ENCODE measurements at regions not wholly inside any gene's neighbourhood (a gene's known extent, or its start where the extent isn't known, plus 50 kb on each side); places are given as distances from the start of the nearest gene placed in this dataset.

DNA sequence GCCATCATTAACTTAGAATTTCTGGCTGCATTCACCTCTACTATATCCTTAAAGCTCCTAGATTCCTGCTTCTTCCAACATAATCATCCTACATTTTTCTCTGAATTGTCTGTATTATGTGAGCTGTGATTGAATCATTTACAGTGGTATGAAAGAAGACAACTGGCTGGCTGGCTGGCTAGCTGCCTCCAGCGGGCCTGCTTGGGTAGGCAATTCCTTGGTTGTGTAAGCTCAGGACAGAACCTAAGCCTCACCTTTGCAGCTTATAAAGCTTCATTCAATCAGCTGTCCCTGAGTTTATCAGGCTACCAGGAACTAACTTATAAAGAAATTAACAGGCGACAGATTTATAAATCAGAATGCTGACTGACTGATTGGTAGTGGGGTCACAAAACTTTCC, 162.7 kb upstream of the NR3C1 start:
- Mint-ChIP-seq H3K36me3 (no peaks in the 10 kb centered on the region), H3K27me3 (ENCODE audit: insufficient read depth, low read depth) (no peaks in the 10 kb centered on the region), H3K9me3 (no peaks in the 10 kb centered on the region), H3K4me3 (no peak overlapping the region), H3K27ac (no peak overlapping the region), H3K4me1 (no peaks in the 10 kb centered on the region)
- no peak for DNase-seq (ENCODE audit: low spot score)
- no peak overlapping the region for H3K27ac ChIP-seq
- H3K4me2 ChIP-seq: no peak overlapping the region
- no peaks in the 10 kb centered on the region for H4K20me1 ChIP-seq (ENCODE audit: low read depth)
- TF ChIP-seq EZH2 (IDR thresholded peaks at IDR 0.05) (no peak), EZH2phosphoT487 (IDR thresholded peaks at IDR 0.05) (no peak), CTCF (IDR thresholded peaks at IDR 0.05) (no peak)
- H3K9me3 ChIP-seq (ENCODE audit: low read depth): no peaks in the 10 kb centered on the region
- H3K4me3 ChIP-seq: no peak overlapping the region
- H3K27me3 ChIP-seq: no peaks in the 10 kb centered on the region
- H3K36me3 ChIP-seq: no peaks in the 10 kb centered on the region
- no peaks in the 10 kb centered on the region for H3K79me2 ChIP-seq (ENCODE audit: low read depth)
- no peak overlapping the region for H3K9ac ChIP-seq
- no peaks in the 10 kb centered on the region for H3K4me1 ChIP-seq
- H2AFZ ChIP-seq (replicated peaks): no peak overlapping the region
- H3F3A ChIP-seq (ENCODE audit: low read depth): no peaks in the 10 kb centered on the region

GRCh38 chr5:143564417-143564816, 160.9 kb upstream of the NR3C1 start:
- Histone ChIP-seq H3K27me3 (no peaks in the 10 kb centered on the region), H3K79me2 (ENCODE audit: low read depth) (no peaks in the 10 kb centered on the region), H3K27ac (no peak overlapping the region), H3K4me3 (no peak overlapping the region), H3K4me2 (no peak overlapping the region), H3K9me3 (ENCODE audit: low read depth) (no peaks in the 10 kb centered on the region), H2AFZ (replicated peaks) (no peak overlapping the region), H3K36me3 (no peaks in the 10 kb centered on the region), H4K20me1 (ENCODE audit: low read depth) (no peaks in the 10 kb centered on the region), H3K4me1 (no peaks in the 10 kb centered on the region), H3F3A (ENCODE audit: low read depth) (no peaks in the 10 kb centered on the region), H3K9ac (no peak overlapping the region)
- TF ChIP-seq EZH2 (IDR thresholded peaks at IDR 0.05): no peak
- TF ChIP-seq EZH2phosphoT487 (IDR thresholded peaks at IDR 0.05): no peak
- TF ChIP-seq CTCF (IDR thresholded peaks at IDR 0.05): no peak
- Mint-ChIP-seq H3K27ac (no peak overlapping the region), H3K9me3 (no peaks in the 10 kb centered on the region), H3K4me1 (no peaks in the 10 kb centered on the region), H3K27me3 (ENCODE audit: insufficient read depth, low read depth) (no peaks in the 10 kb centered on the region), H3K4me3 (no peak overlapping the region), H3K36me3 (no peaks in the 10 kb centered on the region)
- DNase-seq (ENCODE audit: low spot score): no peak

DNA sequence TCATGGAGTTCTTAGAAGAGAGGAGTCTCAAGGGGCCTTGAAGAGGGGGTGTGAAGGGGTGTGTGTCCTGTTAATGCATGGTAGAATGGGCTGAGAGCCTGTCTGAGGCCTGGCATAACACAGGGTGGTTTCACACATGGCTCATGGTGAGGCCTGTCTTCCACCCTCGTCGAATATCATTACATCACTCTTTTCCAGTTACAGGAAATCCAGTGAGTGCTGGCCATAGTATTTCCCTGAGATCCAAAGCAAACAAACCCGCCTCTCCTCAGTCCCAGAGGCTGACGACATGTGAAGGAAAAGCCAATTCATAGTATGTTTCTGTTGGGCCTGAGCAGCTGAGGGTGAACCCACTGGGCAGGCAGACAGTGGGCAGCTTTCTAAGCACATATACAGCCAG, 159.4 kb upstream of the NR3C1 start:
- H3K27ac ChIP-seq: no peak overlapping the region
- H2AFZ ChIP-seq (replicated peaks): no peak overlapping the region
- TF ChIP-seq CTCF (IDR thresholded peaks at IDR 0.05) (no peak), EZH2phosphoT487 (IDR thresholded peaks at IDR 0.05) (no peak), EZH2 (IDR thresholded peaks at IDR 0.05) (no peak)
- no peaks in the 10 kb centered on the region for H3K36me3 ChIP-seq
- H3K9me3 ChIP-seq (ENCODE audit: low read depth): no peaks in the 10 kb centered on the region
- Mint-ChIP-seq H3K27ac (no peak overlapping the region), H3K9me3 (no peaks in the 10 kb centered on the region), H3K4me3 (no peak overlapping the region), H3K27me3 (ENCODE audit: insufficient read depth, low read depth) (no peaks in the 10 kb centered on the region), H3K4me1 (no peaks in the 10 kb centered on the region), H3K36me3 (no peaks in the 10 kb centered on the region)
- DNase-seq (ENCODE audit: low spot score): no peak
- no peaks in the 10 kb centered on the region for H3K79me2 ChIP-seq (ENCODE audit: low read depth)
- H3K4me1 ChIP-seq: no peaks in the 10 kb centered on the region
- H3K27me3 ChIP-seq: no peaks in the 10 kb centered on the region
- H3K4me2 ChIP-seq: no peak overlapping the region
- H3F3A ChIP-seq (ENCODE audit: low read depth): no peaks in the 10 kb centered on the region
- H4K20me1 ChIP-seq (ENCODE audit: low read depth): no peaks in the 10 kb centered on the region
- H3K4me3 ChIP-seq: no peak overlapping the region
- H3K9ac ChIP-seq: no peak overlapping the region

GRCh38 chr5:143561219-143561618, 157.7 kb upstream of the NR3C1 start:
- no peaks in the 10 kb centered on the region for H3K9me3 ChIP-seq (ENCODE audit: low read depth)
- H3K27ac ChIP-seq: no peak overlapping the region
- Mint-ChIP-seq H3K4me3 (no peak overlapping the region), H3K4me1 (no peaks in the 10 kb centered on the region), H3K36me3 (no peaks in the 10 kb centered on the region), H3K9me3 (no peaks in the 10 kb centered on the region), H3K27me3 (ENCODE audit: insufficient read depth, low read depth) (no peaks in the 10 kb centered on the region), H3K27ac (no peak overlapping the region)
- no peak overlapping the region for H3K4me2 ChIP-seq
- no peaks in the 10 kb centered on the region for H3F3A ChIP-seq (ENCODE audit: low read depth)
- DNase-seq (ENCODE audit: low spot score): no peak
- no peak for TF ChIP-seq EZH2phosphoT487 (IDR thresholded peaks at IDR 0.05)
- TF ChIP-seq CTCF (IDR thresholded peaks at IDR 0.05): no peak
- TF ChIP-seq EZH2 (IDR thresholded peaks at IDR 0.05): no peak
- H2AFZ ChIP-seq (replicated peaks): no peak overlapping the region
- no peaks in the 10 kb centered on the region for H3K79me2 ChIP-seq (ENCODE audit: low read depth)
- H4K20me1 ChIP-seq (ENCODE audit: low read depth): no peaks in the 10 kb centered on the region
- H3K36me3 ChIP-seq: no peaks in the 10 kb centered on the region
- H3K9ac ChIP-seq: no peak overlapping the region
- no peaks in the 10 kb centered on the region for H3K4me1 ChIP-seq
- no peaks in the 10 kb centered on the region for H3K27me3 ChIP-seq
- no peak overlapping the region for H3K4me3 ChIP-seq
